ENCODE measurements at regions not wholly inside any gene's neighbourhood (a gene's known extent, or its start where the extent isn't known, plus 50 kb on each side); places are given as distances from the start of the nearest gene placed in this dataset.

- H3K4me2 ChIP-seq: no peak overlapping the region
- no peaks in the 10 kb centered on the region for H4K20me1 ChIP-seq (ENCODE audit: low read depth)
- no peak for DNase-seq (ENCODE audit: low spot score)
- Mint-ChIP-seq H3K27me3 (ENCODE audit: insufficient read depth, low read depth) (no peaks in the 10 kb centered on the region), H3K4me3 (no peak overlapping the region), H3K4me1 (no peaks in the 10 kb centered on the region), H3K27ac (no peak overlapping the region), H3K36me3 (no peaks in the 10 kb centered on the region), H3K9me3 (peaks cover 8% of the 10 kb centered on the region)
- H3K36me3 ChIP-seq: no peaks in the 10 kb centered on the region
- H3K79me2 ChIP-seq (ENCODE audit: low read depth): no peaks in the 10 kb centered on the region
- no peaks in the 10 kb centered on the region for H3F3A ChIP-seq (ENCODE audit: low read depth)
- no peaks in the 10 kb centered on the region for H3K27me3 ChIP-seq
- H2AFZ ChIP-seq (replicated peaks): no peak overlapping the region
- no peaks in the 10 kb centered on the region for H3K9me3 ChIP-seq (ENCODE audit: low read depth)
- H3K27ac ChIP-seq: no peak overlapping the region
- H3K9ac ChIP-seq: no peak overlapping the region
- no peaks in the 10 kb centered on the region for H3K4me1 ChIP-seq
- no peak overlapping the region for H3K4me3 ChIP-seq
- no peak for TF ChIP-seq EZH2phosphoT487 (IDR thresholded peaks at IDR 0.05)
These were observed 484.7 kb downstream of the PCDH7 start for GRCh38 chr4:31204874-31205273.

- no peak overlapping the region for H3K27ac Mint-ChIP-seq
- Histone ChIP-seq H3K27ac (no peak overlapping the region), H3K9ac (no peak overlapping the region), H3K4me1 (no peaks in the 10 kb centered on the region), H3K4me3 (no peak overlapping the region), H3K4me2 (no peak overlapping the region), H3K27me3 (no peaks in the 10 kb centered on the region), H3K9me3 (ENCODE audit: low read depth) (no peaks in the 10 kb centered on the region), H3K79me2 (ENCODE audit: low read depth) (no peaks in the 10 kb centered on the region), H2AFZ (replicated peaks) (no peak overlapping the region), H3K36me3 (no peaks in the 10 kb centered on the region), H4K20me1 (ENCODE audit: low read depth) (no peaks in the 10 kb centered on the region), H3F3A (ENCODE audit: low read depth) (no peaks in the 10 kb centered on the region)
- H3K4me1 Mint-ChIP-seq: no peaks in the 10 kb centered on the region
- H3K36me3 Mint-ChIP-seq: no peaks in the 10 kb centered on the region
- H3K9me3 Mint-ChIP-seq: no peaks in the 10 kb centered on the region
- no peak overlapping the region for H3K4me3 Mint-ChIP-seq
- DNase-seq (ENCODE audit: low spot score): no peak
- H3K27me3 Mint-ChIP-seq (ENCODE audit: insufficient read depth, low read depth): no peaks in the 10 kb centered on the region
- TF ChIP-seq EZH2 (IDR thresholded peaks at IDR 0.05) (no peak), EZH2phosphoT487 (IDR thresholded peaks at IDR 0.05) (no peak), CTCF (IDR thresholded peaks at IDR 0.05) (no peak)
These were observed 500.8 kb downstream of the PCDH7 start for GRCh38 chr4:31220921-31221320.

GRCh38 chr4:31228068-31228467, 507.9 kb downstream of the PCDH7 start:
- no peak overlapping the region for H3K4me3 ChIP-seq
- no peak overlapping the region for H3K27ac ChIP-seq
- no peak overlapping the region for H3K9ac ChIP-seq
- Mint-ChIP-seq H3K36me3 (no peaks in the 10 kb centered on the region), H3K27ac (no peak overlapping the region), H3K4me3 (no peak overlapping the region), H3K27me3 (ENCODE audit: insufficient read depth, low read depth) (no peaks in the 10 kb centered on the region), H3K9me3 (no peaks in the 10 kb centered on the region), H3K4me1 (peaks cover 5% of the 10 kb centered on the region)
- H3F3A ChIP-seq (ENCODE audit: low read depth): no peaks in the 10 kb centered on the region
- H3K36me3 ChIP-seq: no peaks in the 10 kb centered on the region
- H2AFZ ChIP-seq (replicated peaks): no peak overlapping the region
- no peak for TF ChIP-seq CTCF (IDR thresholded peaks at IDR 0.05)
- TF ChIP-seq EZH2phosphoT487 (IDR thresholded peaks at IDR 0.05): no peak
- no peak for TF ChIP-seq EZH2 (IDR thresholded peaks at IDR 0.05)
- DNase-seq (ENCODE audit: low spot score): no peak
- no peak overlapping the region for H3K4me2 ChIP-seq
- peaks cover 5% of the 10 kb centered on the region for H3K4me1 ChIP-seq
- H3K9me3 ChIP-seq (ENCODE audit: low read depth): no peaks in the 10 kb centered on the region
- no peaks in the 10 kb centered on the region for H3K79me2 ChIP-seq (ENCODE audit: low read depth)
- H3K27me3 ChIP-seq: no peaks in the 10 kb centered on the region
- no peaks in the 10 kb centered on the region for H4K20me1 ChIP-seq (ENCODE audit: low read depth)

DNA sequence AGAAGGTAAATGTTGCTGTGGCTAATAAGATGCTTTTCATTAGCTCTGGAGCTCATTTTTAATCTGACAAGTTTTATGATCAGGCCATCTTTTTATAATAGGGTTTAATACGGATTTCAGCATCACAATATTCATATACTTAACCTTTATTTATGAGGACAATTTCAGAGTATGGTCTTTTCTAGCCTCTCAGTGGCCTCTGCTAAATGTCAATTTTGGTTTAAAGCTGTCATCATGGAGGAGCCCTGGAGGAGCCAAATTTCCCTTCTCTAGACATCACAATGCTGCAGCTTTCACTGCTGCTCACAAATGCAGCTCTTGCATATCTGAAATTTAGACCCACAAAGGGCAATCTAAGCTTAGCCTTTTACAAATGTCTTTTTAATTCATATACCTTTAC, 510.4 kb downstream of the PCDH7 start:
- Histone ChIP-seq H3K4me3 (no peak overlapping the region), H3K27ac (no peak overlapping the region), H3K79me2 (ENCODE audit: low read depth) (no peaks in the 10 kb centered on the region), H2AFZ (replicated peaks) (peak overlapping the region; percentile 59), H4K20me1 (ENCODE audit: low read depth) (no peaks in the 10 kb centered on the region), H3F3A (ENCODE audit: low read depth) (no peaks in the 10 kb centered on the region), H3K36me3 (no peaks in the 10 kb centered on the region), H3K27me3 (no peaks in the 10 kb centered on the region), H3K9ac (no peak overlapping the region), H3K4me2 (no peak overlapping the region), H3K4me1 (peaks cover 8% of the 10 kb centered on the region), H3K9me3 (ENCODE audit: low read depth) (no peaks in the 10 kb centered on the region)
- Mint-ChIP-seq H3K4me3 (no peak overlapping the region), H3K36me3 (no peaks in the 10 kb centered on the region), H3K9me3 (no peaks in the 10 kb centered on the region), H3K27me3 (ENCODE audit: insufficient read depth, low read depth) (no peaks in the 10 kb centered on the region), H3K27ac (no peak overlapping the region), H3K4me1 (peaks cover 8% of the 10 kb centered on the region)
- DNase-seq (ENCODE audit: low spot score): no peak
- TF ChIP-seq EZH2 (IDR thresholded peaks at IDR 0.05) (no peak), CTCF (IDR thresholded peaks at IDR 0.05) (no peak), EZH2phosphoT487 (IDR thresholded peaks at IDR 0.05) (no peak)

Measured in neural progenitor cell (in vitro differentiated cells).